MM.1S (cell line): ENCODE measurements at regions not wholly inside any gene's neighbourhood (a gene's known extent, or its start where the extent isn't known, plus 50 kb on each side); places are given as distances from the start of the nearest gene placed in this dataset.

ENCODE experiments used
- DNase-seq: peaks from one replicate; pipeline ENCODE4 v3.0.0-alpha.2; 2015
- H2AFZ ChIP-seq: fragments of 300-600 bp; sonication (generic); 2 replicates; pipeline ENCODE4 v1.6.0; 2016; ENCODE audit warnings: antibody characterized with exemption, low read length
- H3F3A ChIP-seq: fragments of 300-600 bp; sonication (generic); 2 replicates; pipeline ENCODE4 v1.6.1; 2016; ENCODE audit warnings: mild to moderate bottlenecking, antibody characterized with exemption, low read length, moderate library complexity, mixed read lengths; ENCODE audit not compliant: insufficient read depth
- H3K27ac ChIP-seq: fragments of 300-600 bp; sonication (generic); 2 replicates; pipeline ENCODE4 v1.5.1; 2016; ENCODE audit warnings: mild to moderate bottlenecking, low read length
- H3K27me3 ChIP-seq: fragments of 300-600 bp; sonication (generic); replicated peaks from 2 replicates; pipeline ENCODE4 v1.6.0; 2016; ENCODE audit warnings: low read length; ENCODE audit not compliant: insufficient read depth
- H3K36me3 ChIP-seq: fragments of 300-600 bp; sonication (generic); replicated peaks from 2 replicates; pipeline ENCODE4 v1.6.1; 2016; ENCODE audit warnings: mild to moderate bottlenecking, low read length, mixed read lengths; ENCODE audit not compliant: insufficient read depth
- H3K4me1 ChIP-seq: fragments of 300-600 bp; sonication (generic); 2 replicates; pipeline ENCODE4 v1.6.1; 2016; ENCODE audit warnings: low read length, mixed read lengths
- H3K4me2 ChIP-seq: fragments of 300-600 bp; sonication (generic); 2 replicates; pipeline ENCODE4 v1.6.0; 2016; ENCODE audit warnings: low read depth, low read length
- H3K4me3 ChIP-seq: fragments of 300-600 bp; sonication (generic); 2 replicates; pipeline ENCODE4 v1.5.1; 2016; ENCODE audit warnings: low read length, mixed read lengths
- H3K79me2 ChIP-seq: fragments of 300-600 bp; sonication (generic); 2 replicates; pipeline ENCODE4 v1.6.1; 2016; ENCODE audit warnings: mixed run types, low read length, mixed read lengths
- H3K9ac ChIP-seq: fragments of 300-600 bp; sonication (generic); 2 replicates; pipeline ENCODE4 v1.6.1; 2016; ENCODE audit warnings: low read length, mixed read lengths
- H3K9me2 ChIP-seq: fragments of 300-600 bp; sonication (generic); replicated peaks from 2 replicates; pipeline ENCODE4 v1.6.1; 2016; ENCODE audit warnings: mild to moderate bottlenecking, low read length, mixed read lengths; ENCODE audit not compliant: insufficient read depth
- H3K9me3 ChIP-seq: fragments of 300-600 bp; sonication (generic); replicated peaks from 2 replicates; pipeline ENCODE4 v1.6.1; 2016; ENCODE audit warnings: mild to moderate bottlenecking, low read length, mixed read lengths; ENCODE audit not compliant: insufficient read depth
- H4K20me1 ChIP-seq: fragments of 300-600 bp; sonication (generic); 2 replicates; pipeline ENCODE4 v1.6.1; 2016; ENCODE audit warnings: mild to moderate bottlenecking, low read length, moderate library complexity, mixed read lengths; ENCODE audit not compliant: insufficient read depth
- CTCF ChIP-seq: fragments of 300-600 bp; sonication (generic); IDR thresholded peaks from 2 replicates; pipeline ENCODE4 v1.5.1; 2016; ENCODE audit warnings: antibody characterized with exemption, low read length, mixed read lengths
- EZH2 ChIP-seq: fragments of 300-600 bp; sonication (generic); optimal IDR thresholded peaks from 2 replicates; pipeline ENCODE3; 2017; ENCODE audit warnings: low read depth, mild to moderate bottlenecking, antibody characterized with exemption, low read length, mixed read lengths
- EZH2phosphoT487 ChIP-seq: fragments of 300-600 bp; sonication (generic); IDR thresholded peaks from 2 replicates; pipeline ENCODE4 v1.6.1; 2018; ENCODE audit warnings: antibody characterized with exemption, low read length

- H3K9ac ChIP-seq, result no peak overlapping the region
- no peaks in the 10 kb centered on the region for H3K9me2 ChIP-seq
- H3K79me2 ChIP-seq, result no peaks in the 10 kb centered on the region
- no peak overlapping the region for H3K4me2 ChIP-seq
- H3F3A ChIP-seq, result no peaks in the 10 kb centered on the region
- H3K9me3 ChIP-seq, result no peaks in the 10 kb centered on the region
- no peaks in the 10 kb centered on the region for H3K4me1 ChIP-seq
- no peaks in the 10 kb centered on the region for H3K36me3 ChIP-seq
- no peak overlapping the region for H3K27ac ChIP-seq
- H3K27me3 ChIP-seq, result no peaks in the 10 kb centered on the region
- TF ChIP-seq CTCF (no peak), EZH2 (no peak), EZH2phosphoT487 (no peak)
- no peak overlapping the region for H3K4me3 ChIP-seq
- DNase-seq, result no peak
- H2AFZ ChIP-seq, result no peak overlapping the region
- no peaks in the 10 kb centered on the region for H4K20me1 ChIP-seq
These were observed 79.5 kb downstream of the KLF5 start for GRCh38 chr13:73138276-73138637.

- no peaks in the 10 kb centered on the region for H3K4me1 ChIP-seq
- no peaks in the 10 kb centered on the region for H3K9me2 ChIP-seq
- H3K4me3 ChIP-seq, result no peak overlapping the region
- H3F3A ChIP-seq, result no peaks in the 10 kb centered on the region
- no peak overlapping the region for H3K4me2 ChIP-seq
- no peaks in the 10 kb centered on the region for H3K27me3 ChIP-seq
- no peaks in the 10 kb centered on the region for H3K36me3 ChIP-seq
- H3K9me3 ChIP-seq, result no peaks in the 10 kb centered on the region
- no peak overlapping the region for H2AFZ ChIP-seq
- TF ChIP-seq EZH2 (no peak), EZH2phosphoT487 (no peak), CTCF (no peak)
- DNase-seq, result no peak
- H3K79me2 ChIP-seq, result no peaks in the 10 kb centered on the region
- no peaks in the 10 kb centered on the region for H4K20me1 ChIP-seq
- no peak overlapping the region for H3K27ac ChIP-seq
- H3K9ac ChIP-seq, result no peak overlapping the region
These were observed 78.0 kb downstream of the KLF5 start for GRCh38 chr13:73136776-73137175.

GRCh38 chr13:73133531-73133930 is 74.7 kb downstream of the KLF5 start:
- Histone ChIP-seq H3K4me3 (no peak overlapping the region), H3K9ac (no peak overlapping the region), H4K20me1 (no peaks in the 10 kb centered on the region), H3K27ac (no peak overlapping the region), H3K79me2 (no peaks in the 10 kb centered on the region), H3K36me3 (no peaks in the 10 kb centered on the region), H3K27me3 (no peaks in the 10 kb centered on the region), H2AFZ (no peak overlapping the region), H3F3A (no peaks in the 10 kb centered on the region), H3K4me2 (no peak overlapping the region), H3K9me3 (no peaks in the 10 kb centered on the region), H3K4me1 (no peaks in the 10 kb centered on the region), H3K9me2 (no peaks in the 10 kb centered on the region)
- DNase-seq, result no peak
- TF ChIP-seq CTCF (no peak), EZH2phosphoT487 (no peak), EZH2 (no peak)

GRCh38 chr13:73131247-73131646 is 72.4 kb downstream of the KLF5 start:
- H3F3A ChIP-seq, result no peaks in the 10 kb centered on the region
- no peaks in the 10 kb centered on the region for H3K4me1 ChIP-seq
- H3K9me2 ChIP-seq, result no peaks in the 10 kb centered on the region
- no peaks in the 10 kb centered on the region for H3K79me2 ChIP-seq
- H3K27me3 ChIP-seq, result no peaks in the 10 kb centered on the region
- no peaks in the 10 kb centered on the region for H3K9me3 ChIP-seq
- no peak overlapping the region for H3K9ac ChIP-seq
- no peak overlapping the region for H3K4me2 ChIP-seq
- no peak overlapping the region for H2AFZ ChIP-seq
- TF ChIP-seq CTCF (no peak), EZH2 (no peak), EZH2phosphoT487 (no peak)
- no peaks in the 10 kb centered on the region for H3K36me3 ChIP-seq
- no peak for DNase-seq
- H4K20me1 ChIP-seq, result no peaks in the 10 kb centered on the region
- H3K27ac ChIP-seq, result no peak overlapping the region
- no peak overlapping the region for H3K4me3 ChIP-seq
